Neural crest cell (in vitro differentiated cells): ENCODE measurements at regions not wholly inside any gene's neighbourhood (a gene's known extent, or its start where the extent isn't known, plus 50 kb on each side); places are given as distances from the start of the nearest gene placed in this dataset.

ENCODE experiments used
- DNase-seq: peaks from one replicate; pipeline ENCODE4 v3.0.0; 2021; ENCODE audit warnings: low read depth, mixed read lengths, low spot score
- H3K27ac Mint-ChIP-seq: one replicate; pipeline ENCODE4 v1.8.0; 2021; ENCODE audit warnings: mild to moderate bottlenecking, mixed read lengths; ENCODE audit not compliant: unreplicated experiment
- H3K27me3 Mint-ChIP-seq: 2 replicates; pipeline ENCODE4 v1.8.0; 2021; ENCODE audit warnings: low read depth, mild to moderate bottlenecking, mixed read lengths
- H3K36me3 Mint-ChIP-seq: 2 replicates; pipeline ENCODE4 v1.8.0; 2021; ENCODE audit warnings: low read depth, mild to moderate bottlenecking, mixed read lengths
- H3K4me1 Mint-ChIP-seq: 2 replicates; pipeline ENCODE4 v1.8.0; 2021; ENCODE audit warnings: mixed read lengths
- H3K4me3 Mint-ChIP-seq: one replicate; pipeline ENCODE4 v1.8.0; 2021; ENCODE audit warnings: mild to moderate bottlenecking, mixed read lengths
- H3K9me3 Mint-ChIP-seq: 2 replicates; pipeline ENCODE4 v1.8.0; 2021; ENCODE audit warnings: mixed read lengths
- CTCF ChIP-seq: fragments of 200-600 bp; sonication (generic); conservative IDR thresholded peaks from 2 replicates; pipeline ENCODE4 v1.5.0; 2021; ENCODE audit warnings: antibody characterized with exemption, mild to moderate bottlenecking

- H3K27ac Mint-ChIP-seq, result no peak overlapping the region
Measured at GRCh38 chr16:50428116-50428515, 59.3 kb upstream of the BRD7 start.

GRCh38 chr16:50427107-50427506, 58.3 kb upstream of the BRD7 start:
- DNase-seq, result no peak
- Mint-ChIP-seq H3K27me3 (no peaks in the 10 kb centered on the region), H3K36me3 (no peaks in the 10 kb centered on the region), H3K9me3 (peaks cover 7% of the 10 kb centered on the region), H3K27ac (no peak overlapping the region), H3K4me3 (no peak overlapping the region), H3K4me1 (peaks cover 42% of the 10 kb centered on the region)
- TF ChIP-seq CTCF, result no peak

More at GRCh38 chr16:50428116-50428515, 59.3 kb upstream of the BRD7 start:
- no peak overlapping the region for H3K4me3 Mint-ChIP-seq
- H3K36me3 Mint-ChIP-seq, result no peaks in the 10 kb centered on the region
- no peak for TF ChIP-seq CTCF
- peaks cover 42% of the 10 kb centered on the region for H3K4me1 Mint-ChIP-seq
- DNase-seq, result no peak
- H3K9me3 Mint-ChIP-seq, result peaks cover 7% of the 10 kb centered on the region
- H3K27me3 Mint-ChIP-seq, result no peaks in the 10 kb centered on the region

- H3K36me3 Mint-ChIP-seq, result peaks cover 3% of the 10 kb centered on the region
- TF ChIP-seq CTCF, result no peak
- H3K27me3 Mint-ChIP-seq, result no peaks in the 10 kb centered on the region
- H3K9me3 Mint-ChIP-seq, result peaks cover 12% of the 10 kb centered on the region
- no peak overlapping the region for H3K4me3 Mint-ChIP-seq
- DNase-seq, result no peak
- no peak overlapping the region for H3K27ac Mint-ChIP-seq
- peaks cover 38% of the 10 kb centered on the region for H3K4me1 Mint-ChIP-seq
Measured at GRCh38 chr16:50425648-50426047, 56.9 kb upstream of the BRD7 start.

GRCh38 chr16:50425044-50425443, 56.3 kb upstream of the BRD7 start:
- no peak for TF ChIP-seq CTCF
- peaks cover 38% of the 10 kb centered on the region for H3K4me1 Mint-ChIP-seq
- peaks cover 15% of the 10 kb centered on the region for H3K9me3 Mint-ChIP-seq
- H3K27me3 Mint-ChIP-seq, result no peaks in the 10 kb centered on the region
- H3K27ac Mint-ChIP-seq, result no peak overlapping the region
- peaks cover 7% of the 10 kb centered on the region for H3K36me3 Mint-ChIP-seq
- no peak for DNase-seq
- no peak overlapping the region for H3K4me3 Mint-ChIP-seq

- Mint-ChIP-seq H3K27ac (no peak overlapping the region), H3K9me3 (peaks cover 26% of the 10 kb centered on the region), H3K27me3 (no peaks in the 10 kb centered on the region), H3K36me3 (peaks cover 13% of the 10 kb centered on the region), H3K4me3 (no peak overlapping the region), H3K4me1 (peaks cover 30% of the 10 kb centered on the region)
- no peak for TF ChIP-seq CTCF
- no peak for DNase-seq
Measured at GRCh38 chr16:50422926-50423325, 54.1 kb upstream of the BRD7 start.

- peaks cover 7% of the 10 kb centered on the region for H3K4me1 Mint-ChIP-seq
- H3K9me3 Mint-ChIP-seq, result peaks cover 31% of the 10 kb centered on the region
- H3K27ac Mint-ChIP-seq, result no peak overlapping the region
- no peak overlapping the region for H3K4me3 Mint-ChIP-seq
- H3K27me3 Mint-ChIP-seq, result no peaks in the 10 kb centered on the region
- TF ChIP-seq CTCF, result no peak
- DNase-seq, result no peak
- H3K36me3 Mint-ChIP-seq, result peaks cover 17% of the 10 kb centered on the region
Measured at GRCh38 chr16:50419116-50419515, 50.3 kb upstream of the BRD7 start.
